RCC 7860 (cell line): ENCODE measurements at regions not wholly inside any gene's neighbourhood (a gene's known extent, or its start where the extent isn't known, plus 50 kb on each side); places are given as distances from the start of the nearest gene placed in this dataset.

Experiments used
- DNase-seq: peaks from one replicate; pipeline ENCODE4 v3.0.0-alpha.2; 2015; ENCODE audit warnings: low spot score
- FAIRE-seq: peaks from 2 replicates; lab custom pipeline; 2012; peaks lifted over from hg19 to GRCh38; lab: Jason Lieb, UNC

DNA sequence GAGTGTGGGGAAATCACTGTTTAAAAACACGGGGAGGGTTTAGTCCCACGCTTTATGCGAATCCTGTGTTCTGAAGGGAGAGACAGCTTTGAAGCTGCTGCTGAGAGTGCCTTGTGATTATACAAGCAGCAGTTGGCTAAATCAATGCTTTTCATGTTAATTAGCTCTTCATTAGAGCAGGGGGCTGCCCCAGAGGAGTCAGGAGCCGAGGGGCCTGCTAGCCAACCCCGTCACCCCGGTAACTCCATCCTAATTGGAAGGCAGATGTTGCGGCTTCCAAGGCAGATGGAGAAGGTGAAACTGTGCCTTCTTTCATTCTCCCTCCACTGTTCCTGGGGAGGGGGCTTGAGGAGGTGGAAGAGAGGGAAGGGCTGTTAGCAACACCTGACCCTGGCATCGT, 92.4 kb upstream of the ANKRD34C start:
- FAIRE-seq = no peak

DNA sequence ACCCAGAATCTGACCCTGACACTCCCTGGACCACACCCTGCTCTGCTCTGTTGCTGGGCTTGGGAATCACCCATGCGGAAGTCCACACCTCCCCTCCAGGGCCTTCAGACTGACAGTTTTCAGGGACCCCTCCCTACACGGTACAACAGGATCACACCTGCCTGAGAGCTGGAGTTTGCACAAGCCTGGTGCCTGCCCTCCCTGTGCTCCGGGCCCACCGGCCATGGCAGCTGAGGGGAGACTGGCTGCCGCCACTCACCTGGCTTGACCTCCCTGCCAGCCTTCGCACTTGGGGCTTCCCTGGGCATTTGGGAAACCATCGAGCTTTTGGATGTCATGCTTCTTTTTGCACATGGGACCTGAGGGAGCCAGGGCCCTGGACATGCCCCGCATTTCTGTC, 95.9 kb upstream of the ANKRD34C start:
- DNase-seq = no peak
- no peak for FAIRE-seq

More for the DNA sequence above, 92.4 kb upstream of the ANKRD34C start:
- DNase-seq = no peak

DNA sequence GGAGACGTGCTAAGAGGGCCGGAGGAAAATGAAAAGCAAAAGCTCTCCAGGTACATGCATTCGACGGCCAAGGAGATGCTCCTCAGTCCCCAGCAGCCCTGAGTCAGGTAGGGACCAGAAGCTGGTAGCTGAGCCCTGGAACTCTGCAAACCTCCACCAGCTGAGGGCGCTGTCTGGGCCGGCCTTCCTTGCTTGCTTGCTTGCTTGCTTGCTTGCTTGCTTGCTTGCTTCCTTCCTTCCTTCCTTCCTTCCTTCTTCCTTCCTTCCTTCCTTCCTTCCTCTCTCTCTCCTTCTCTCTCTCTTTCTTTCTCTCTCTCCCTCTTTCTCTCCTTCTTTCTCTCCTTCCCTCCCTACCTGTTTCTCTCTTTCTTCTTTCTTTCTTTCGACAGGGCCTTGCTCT, 94.6 kb upstream of the RASGRF1 start:
- no peak for FAIRE-seq
- no peak for DNase-seq

DNA sequence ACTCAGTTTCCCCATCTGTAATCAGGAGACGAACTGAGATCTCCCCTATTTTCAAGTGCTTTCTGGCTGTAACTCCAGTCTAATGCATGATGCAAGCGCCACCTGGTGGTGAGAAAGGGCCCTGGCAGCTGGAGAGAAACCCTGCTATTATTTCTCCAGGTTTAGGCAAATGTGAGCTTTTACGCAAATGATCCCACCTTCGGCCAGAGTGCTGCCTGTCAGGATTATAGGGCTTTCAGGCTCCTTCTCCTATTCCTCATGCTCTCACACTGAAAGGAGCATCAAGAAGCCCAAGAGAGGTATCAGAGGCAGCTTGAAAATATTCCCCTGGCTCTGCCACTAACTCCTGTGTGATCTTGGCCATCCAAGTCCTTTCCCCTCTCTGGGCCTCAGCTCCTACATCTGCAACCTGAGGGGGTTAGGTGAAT, 93.9 kb upstream of the RASGRF1 start:
- DNase-seq = peak; percentile 33
- no peak for FAIRE-seq

DNA sequence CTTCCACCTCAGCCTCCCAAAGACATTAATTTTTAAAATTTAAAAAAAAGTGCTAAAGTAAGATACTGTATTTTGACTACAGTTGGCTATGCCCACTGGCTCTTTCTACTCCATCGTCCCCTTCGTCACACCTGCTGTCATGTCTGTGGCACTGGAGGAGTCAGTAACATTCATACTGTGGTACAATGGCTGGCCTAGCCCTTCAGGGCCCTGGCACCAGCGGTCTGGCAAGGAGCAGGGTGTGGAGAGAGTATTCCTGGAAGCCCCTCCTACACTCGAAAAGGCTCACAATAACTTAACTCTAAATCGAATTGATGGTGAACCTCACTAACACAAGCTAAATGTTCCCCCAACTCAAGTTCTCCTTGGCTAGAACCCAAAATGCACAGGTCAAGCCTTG, 89.7 kb upstream of the RASGRF1 start:
- FAIRE-seq (no peak), DNase-seq (no peak)

DNA sequence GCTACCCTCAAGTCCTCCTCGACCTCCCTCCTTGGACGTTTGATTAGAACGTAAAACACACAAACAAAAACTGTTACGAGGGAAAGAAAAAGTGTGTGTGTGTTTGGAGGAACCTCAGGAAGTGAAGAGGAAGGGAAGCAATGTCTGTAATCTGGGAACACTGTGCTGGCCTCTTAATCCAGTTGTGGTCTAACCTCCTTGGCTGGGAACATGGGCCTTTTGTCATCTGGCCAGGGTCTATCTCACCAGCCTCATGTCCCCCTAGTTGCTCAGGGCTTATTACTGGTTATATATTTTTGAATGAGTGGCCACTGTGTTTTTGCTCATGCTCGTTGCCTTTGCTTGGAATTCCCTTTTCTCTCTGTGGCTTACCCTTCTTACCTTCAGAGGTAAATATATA, 89.0 kb upstream of the RASGRF1 start:
- DNase-seq (no peak), FAIRE-seq (no peak)

DNA sequence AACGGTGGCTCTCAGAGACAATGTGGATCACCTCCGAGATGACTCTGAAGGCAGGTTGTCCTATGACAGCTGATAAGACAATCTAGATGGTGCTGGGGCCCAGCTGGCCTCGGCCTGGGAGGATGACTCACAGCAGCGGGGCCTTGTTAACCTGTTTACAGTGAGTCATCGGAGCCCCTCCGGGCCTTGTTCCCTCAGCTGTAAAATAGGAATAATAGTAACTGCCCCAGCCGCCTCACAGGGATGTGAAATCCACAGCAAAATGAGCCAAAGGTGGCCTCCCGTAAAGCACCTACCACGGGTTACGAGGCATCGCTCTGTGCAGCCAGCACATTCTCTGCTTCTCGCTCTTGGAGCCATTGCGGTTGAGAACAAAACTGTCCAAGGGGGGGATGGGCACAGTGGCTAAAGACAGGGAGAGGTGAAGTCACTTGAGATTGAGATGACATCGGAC, 88.6 kb upstream of the RASGRF1 start:
- DNase-seq = peak; percentile 57
- FAIRE-seq = peak; percentile 5

DNA sequence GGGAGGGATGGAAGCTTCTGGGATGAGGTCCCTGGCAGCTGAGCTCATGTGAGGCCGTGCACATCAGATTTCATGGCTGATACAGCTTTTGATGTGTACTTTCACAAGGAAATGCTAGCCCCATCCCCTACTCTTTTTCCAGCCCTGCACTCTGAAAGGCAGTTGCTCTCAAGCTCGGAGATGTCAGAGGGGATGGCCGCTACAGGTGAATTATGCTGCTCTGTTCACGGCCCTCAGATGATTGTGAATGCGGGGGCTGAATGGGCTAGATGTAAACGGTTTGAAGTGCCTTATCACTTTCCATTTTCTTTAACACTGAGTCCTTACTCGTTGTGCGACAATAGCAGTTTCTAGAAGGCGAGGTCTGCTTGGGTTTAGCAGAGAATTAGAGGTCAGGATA, 88.0 kb upstream of the RASGRF1 start:
- DNase-seq = no peak
- FAIRE-seq = no peak

DNA sequence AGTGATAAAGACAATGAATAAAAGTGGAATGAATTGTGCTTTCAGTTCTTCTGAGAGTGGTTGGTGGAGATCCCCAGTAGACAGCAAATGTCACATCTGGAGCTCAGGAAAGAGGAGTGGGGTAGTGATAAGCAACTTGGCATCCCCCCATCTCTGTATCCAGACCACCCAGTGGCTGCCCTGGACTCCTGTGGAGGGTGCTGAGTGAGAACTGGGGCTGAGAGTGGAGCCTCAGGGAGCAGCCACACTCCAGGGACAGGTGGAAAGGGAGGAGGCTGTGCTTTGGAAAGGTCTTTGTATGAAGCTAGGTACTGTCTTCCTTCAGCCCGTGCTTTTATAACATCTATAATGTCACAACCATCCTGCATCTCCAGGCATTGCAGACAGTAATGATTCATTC, 85.6 kb upstream of the RASGRF1 start:
- FAIRE-seq = no peak
- DNase-seq = no peak

DNA sequence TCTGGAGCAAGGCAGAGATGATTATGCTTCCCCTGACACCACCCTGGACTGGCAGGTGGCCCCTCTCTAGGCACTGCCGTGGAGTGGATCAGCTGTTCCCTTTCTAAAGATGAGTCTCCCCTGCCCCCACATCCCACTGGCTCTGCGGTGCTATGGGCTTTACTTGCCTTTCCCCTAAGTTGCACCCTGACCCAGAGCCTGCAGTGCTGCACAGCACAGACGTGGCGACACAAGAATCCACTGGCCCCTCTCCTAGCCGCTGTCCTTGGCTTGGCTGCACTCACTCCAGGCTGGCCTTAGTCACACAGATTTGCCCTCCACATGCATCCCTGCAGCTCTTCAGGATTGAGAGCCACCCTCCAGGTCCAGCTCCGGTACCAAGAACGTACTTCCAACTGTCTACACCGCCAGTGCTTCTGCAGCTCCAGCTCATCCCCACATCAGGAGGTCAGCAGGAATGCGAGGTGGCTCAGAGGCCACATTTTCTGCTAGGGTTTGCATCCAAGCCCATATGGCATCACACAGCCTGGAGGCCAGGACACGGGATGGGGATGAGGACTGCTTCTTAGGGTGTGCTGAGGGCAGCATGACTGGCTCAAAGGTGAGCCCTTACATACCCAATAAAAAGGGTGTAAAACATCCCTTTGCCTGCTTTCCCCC, 82.4 kb upstream of the RASGRF1 start:
- DNase-seq (no peak), FAIRE-seq (no peak)

DNA sequence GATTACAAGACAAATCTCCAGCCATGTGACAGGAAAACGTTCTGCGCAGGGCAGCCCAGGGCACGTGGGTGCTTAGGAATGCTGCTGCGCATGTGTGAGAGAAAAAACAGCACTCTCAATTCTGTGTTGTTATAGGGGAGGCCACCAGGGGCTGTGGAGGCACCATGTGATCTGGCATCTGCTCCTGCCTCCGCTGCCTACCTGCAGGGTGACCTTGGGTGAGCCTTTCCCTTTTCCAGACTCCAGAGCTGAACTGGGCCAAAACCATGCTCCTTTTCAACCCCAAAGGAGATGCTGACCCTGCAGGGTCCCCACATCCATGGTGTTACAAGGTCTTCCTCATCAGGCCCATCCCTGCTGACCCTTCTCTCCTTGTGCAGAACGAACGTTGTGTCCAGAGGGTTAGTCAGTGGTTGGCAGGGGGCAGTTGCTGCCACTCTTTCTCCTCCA, 81.5 kb upstream of the RASGRF1 start:
- FAIRE-seq (no peak), DNase-seq (no peak)

DNA sequence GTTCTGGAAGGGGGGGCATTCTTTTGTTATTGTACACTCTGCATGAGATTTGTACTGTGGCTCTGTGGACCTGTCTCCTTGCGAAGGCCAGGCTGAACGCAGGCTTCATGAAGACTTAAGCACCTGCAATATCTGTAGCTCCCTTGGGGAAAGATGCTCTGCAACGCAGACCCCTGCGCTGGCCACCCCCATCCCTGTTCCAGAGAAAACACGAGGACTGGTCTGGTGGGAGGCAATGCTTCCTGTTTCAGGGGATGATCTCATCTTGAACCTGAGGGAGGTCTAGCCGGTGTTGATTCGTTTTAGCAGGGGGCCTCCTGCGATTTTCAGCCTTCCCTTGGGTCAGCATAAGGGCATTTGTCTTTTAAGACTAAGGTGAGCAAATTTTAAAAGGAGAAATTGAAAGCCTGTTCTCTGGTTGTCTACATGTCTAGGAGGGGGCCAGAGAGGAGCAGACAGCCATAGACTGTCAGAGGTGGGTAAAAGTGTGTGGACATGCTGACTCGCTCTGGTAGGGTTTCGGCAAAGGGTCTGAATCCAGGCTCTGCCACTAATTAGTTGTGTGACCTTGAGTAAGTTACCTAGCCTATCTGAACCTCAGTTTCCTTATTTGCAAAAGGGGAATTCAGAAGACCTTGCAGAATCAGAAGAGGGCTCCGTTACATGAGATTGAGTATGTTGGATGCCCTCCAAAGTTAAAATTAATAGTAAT, 80.9 kb upstream of the RASGRF1 start:
- DNase-seq (no peak), FAIRE-seq (no peak)

DNA sequence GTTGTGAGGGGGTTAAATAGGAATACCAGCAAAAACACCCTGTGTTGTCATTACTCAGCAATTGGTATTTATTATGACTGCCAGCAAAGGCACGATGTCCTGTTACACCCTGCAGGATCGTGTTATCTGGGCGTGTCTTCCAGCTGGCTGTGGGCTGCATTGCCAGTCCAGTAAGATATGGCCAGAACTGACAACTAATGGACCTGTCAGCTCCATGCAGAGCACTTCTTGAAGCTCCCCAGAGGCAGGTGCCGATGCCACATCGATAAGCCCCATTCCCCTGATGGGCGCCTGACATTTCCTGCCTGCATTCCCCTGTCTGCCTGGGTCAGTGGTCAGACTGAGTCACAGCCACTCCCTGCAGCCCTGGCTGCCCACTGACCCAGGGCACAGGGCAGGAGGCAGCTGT, 79.7 kb upstream of the RASGRF1 start:
- no peak for FAIRE-seq
- DNase-seq = peak; percentile 34

DNA sequence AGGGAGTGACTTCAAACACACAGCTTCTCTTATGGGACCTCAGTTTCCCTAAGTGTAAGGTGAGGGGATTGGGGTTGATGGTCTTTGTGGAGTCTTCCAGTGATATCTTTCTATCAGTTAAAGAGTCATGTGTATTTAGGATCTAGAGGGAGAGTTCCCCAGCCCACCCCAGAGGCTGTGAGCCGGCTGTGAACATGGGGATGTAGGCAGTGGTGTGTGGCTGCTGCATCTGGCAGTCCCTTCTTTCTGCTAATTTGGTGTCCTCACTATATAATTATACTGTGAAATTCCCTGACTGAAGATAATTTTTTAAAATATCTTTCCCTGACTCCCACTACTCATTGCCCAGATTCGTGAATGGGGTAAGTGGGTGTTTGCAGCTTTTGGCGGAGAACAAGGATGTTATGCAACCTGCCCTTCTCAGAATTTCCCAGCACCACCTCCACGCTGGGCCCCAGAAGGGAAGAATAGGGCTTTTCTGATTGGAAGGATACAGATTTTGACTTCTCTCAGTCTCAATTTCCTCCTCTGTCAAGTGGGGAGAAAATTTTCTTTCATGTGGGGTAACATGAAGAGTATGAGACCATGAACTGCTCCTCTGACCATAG, 79.0 kb upstream of the RASGRF1 start:
- FAIRE-seq = no peak
- no peak for DNase-seq

DNA sequence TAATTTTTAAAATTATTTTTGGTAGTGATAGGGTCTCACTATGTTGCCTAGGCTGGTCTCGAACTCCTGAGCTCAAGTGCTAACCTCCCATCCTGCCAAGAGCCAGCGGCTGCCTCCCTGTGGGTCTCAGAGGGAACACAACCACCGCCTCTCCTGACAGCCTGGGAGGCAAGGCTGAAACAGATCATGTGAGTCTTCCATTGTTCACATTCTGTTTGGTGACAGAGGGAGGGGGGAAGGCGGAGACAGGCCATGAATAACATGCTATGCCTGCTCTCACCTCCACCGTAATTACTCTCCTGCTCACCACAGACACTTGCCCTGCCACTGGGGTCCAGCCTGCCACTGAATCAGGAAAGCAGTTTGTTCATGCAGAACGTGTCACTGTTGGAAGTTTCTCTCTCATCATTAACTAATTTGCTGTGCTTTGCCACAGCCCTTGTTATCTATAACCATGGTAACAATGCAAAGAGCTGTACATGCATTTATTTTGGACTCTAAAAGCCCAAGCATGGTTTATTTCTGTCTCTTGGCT, 78.4 kb upstream of the RASGRF1 start:
- FAIRE-seq = no peak

DNA sequence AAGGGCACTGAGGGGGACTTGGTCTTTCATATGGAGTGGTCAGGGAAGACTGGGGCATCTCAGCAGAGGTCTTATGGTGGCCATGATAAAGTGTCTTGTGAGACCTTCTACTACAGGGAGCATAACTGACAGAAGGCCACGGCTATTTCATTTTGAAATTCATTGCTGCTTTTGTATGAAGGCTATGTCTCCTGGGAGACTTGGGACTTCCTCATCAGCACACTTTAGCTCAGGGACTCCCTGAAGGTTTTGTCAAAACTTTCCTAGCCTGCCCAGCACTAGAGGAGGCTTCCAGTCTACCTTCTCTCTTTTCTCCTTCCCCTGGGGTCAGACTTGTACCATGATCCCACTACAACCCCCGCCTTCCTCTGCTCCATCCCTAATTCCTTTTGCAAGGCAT, 77.2 kb upstream of the RASGRF1 start:
- DNase-seq = no peak
- no peak for FAIRE-seq

More for the DNA sequence above, 78.4 kb upstream of the RASGRF1 start:
- peak; percentile 61 for DNase-seq

DNA sequence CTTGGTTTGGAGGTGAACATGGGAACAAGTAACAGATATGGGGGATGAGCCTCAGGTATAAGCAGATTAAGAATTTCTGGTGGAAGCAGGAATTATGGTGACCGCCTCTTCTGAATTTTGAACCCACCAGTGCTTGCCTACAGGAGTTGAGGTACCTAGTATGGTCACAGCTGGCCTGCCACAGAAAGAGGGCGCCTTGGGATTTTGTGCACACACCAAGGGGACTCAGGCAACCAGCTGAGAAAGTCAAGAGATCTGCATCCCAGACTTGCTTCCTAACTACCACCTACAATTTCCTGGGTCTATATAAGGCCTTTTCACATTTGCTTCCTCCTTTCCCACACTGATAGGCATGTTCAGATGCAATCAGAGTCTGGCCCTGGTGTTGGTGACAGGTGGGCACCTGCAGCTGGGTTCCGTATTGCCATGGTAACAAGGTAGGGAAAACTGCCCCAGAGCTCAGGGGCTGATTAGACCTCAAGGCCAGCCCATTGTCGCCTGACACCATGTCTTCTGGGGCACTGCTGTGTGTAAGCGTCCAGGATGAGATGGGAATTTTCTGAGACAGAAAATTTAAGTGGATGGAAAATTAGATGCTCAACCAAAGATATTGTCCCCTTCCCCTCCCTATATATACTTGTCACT, 75.9 kb upstream of the RASGRF1 start:
- DNase-seq = no peak
- FAIRE-seq = no peak

DNA sequence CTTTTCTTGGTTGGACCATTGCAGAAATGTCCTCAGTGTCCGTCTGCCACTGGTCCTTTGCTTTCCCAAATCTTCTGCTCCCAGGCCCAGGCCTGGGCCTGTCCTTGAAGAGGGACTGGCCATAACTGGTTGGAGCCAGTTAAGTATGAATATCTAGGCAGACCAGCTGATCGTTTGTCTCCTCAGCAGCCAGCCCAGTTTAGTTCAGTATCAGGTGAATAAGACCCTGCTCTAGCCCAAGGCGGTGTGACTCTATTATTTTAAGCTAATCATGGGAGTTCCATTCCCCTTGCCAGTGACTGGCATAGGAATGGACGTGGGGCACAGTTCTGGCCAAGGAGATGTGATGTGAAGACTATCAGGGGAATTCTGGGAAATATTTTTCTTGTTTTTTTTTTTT, 73.9 kb upstream of the RASGRF1 start:
- FAIRE-seq (no peak), DNase-seq (no peak)

DNA sequence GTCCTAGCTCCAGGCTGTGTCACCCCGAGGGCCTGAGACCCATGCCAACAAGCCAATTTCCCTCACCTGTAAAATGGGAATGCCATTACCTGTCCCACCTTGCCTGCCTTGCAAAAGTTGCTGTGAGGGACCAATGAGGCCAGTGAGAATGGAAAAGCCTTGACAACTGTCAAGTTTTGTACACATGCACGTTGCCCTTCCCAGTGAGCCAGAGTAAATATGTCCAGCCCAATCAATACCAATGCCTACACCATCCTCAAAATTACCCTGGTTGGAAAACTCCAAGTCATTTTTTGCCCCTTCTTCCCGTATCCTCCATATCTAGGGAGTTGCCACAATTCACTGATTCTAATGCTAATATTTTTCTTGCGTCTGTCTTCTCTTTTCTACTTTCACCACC, 73.5 kb upstream of the RASGRF1 start:
- DNase-seq = no peak
- FAIRE-seq = no peak

DNA sequence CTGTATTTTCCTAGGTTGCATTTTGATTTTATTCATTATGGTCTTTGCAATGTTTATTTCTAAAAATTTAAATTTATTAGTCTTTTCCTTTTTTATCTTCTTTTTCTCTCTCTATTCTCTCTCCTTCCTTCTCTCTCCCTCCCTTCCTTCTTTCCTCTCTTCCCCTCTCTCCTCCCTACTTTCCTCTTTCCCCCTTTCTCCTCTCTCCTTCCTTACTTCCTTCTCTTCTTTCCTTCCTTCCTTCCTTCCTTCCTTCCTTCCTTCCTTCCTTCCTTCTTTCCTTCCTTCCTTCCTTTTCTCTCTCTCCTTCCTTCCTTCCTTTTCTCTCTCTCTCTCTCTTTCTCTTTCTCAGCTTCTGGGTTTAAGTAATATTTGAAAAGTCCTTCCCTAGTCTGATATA, 72.8 kb upstream of the RASGRF1 start:
- DNase-seq (no peak), FAIRE-seq (no peak)

DNA sequence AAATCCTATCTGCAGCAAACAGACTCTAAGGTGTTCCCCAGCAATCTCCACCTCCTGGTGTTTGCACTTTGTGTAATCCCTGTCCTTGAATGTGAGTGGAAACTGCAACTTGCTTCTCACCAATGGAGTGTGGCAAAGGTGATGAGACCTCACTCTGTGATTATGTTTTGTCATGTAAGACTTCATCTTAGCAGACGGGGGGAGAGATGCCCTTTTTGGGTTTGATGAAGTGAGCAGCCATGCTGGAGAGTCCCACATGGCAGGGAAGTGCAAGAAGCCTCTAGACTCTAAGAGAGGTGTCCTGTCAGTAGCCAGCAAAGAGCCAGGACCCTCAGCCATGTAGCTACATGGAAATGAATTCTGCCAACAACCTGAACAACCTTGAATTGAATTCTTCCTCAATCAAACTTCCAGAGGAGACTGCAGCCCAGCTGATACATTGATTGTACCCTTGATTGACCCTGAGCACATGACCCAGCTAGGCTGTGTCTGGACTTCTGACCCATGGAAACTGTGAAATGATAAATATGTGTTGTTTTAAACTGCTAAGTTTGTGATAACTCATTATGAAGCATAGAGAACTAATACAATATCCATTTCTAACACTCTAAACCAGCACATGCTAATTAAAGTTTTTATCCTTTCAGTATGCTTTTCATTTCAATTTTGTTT, 71.4 kb upstream of the RASGRF1 start:
- FAIRE-seq = no peak
- no peak for DNase-seq
